Neural cell (in vitro differentiated cells): ENCODE measurements at regions not wholly inside any gene's neighbourhood (a gene's known extent, or its start where the extent isn't known, plus 50 kb on each side); places are given as distances from the start of the nearest gene placed in this dataset.

Source experiments
- H2AFZ ChIP-seq: fragments of 200-600, 300-800 bp; sonication (generic), shearing (Covaris generic); 2 replicates; pipeline ENCODE4 v1.6.0; 2014; ENCODE audit warnings: low read depth, mild to moderate bottlenecking, antibody characterized with exemption, low read length, moderate library complexity
- H3F3A ChIP-seq: fragments of 200-600 bp; shearing (Covaris generic); 2 replicates; pipeline ENCODE4 v1.6.1; 2016; ENCODE audit warnings: mild to moderate bottlenecking, moderate library complexity, mixed read lengths, antibody characterized with exemption, low read length; ENCODE audit not compliant: insufficient read depth, poor library complexity, severe bottlenecking
- H3K27ac ChIP-seq: fragments of 200-600, 300-800 bp; sonication (generic), shearing (Covaris generic); 2 replicates; pipeline ENCODE4 v1.5.1; 2014; ENCODE audit warnings: mild to moderate bottlenecking, low read length, moderate library complexity
- H3K27me3 ChIP-seq: fragments of 300-800, 200-600 bp; sonication (generic), shearing (Covaris generic); 2 replicates; pipeline ENCODE4 v1.6.0; 2014; ENCODE audit warnings: mild to moderate bottlenecking, low read depth, low read length, moderate library complexity; ENCODE audit not compliant: insufficient read depth
- H3K36me3 ChIP-seq: fragments of 300-800, 200-600 bp; sonication (generic), shearing (Covaris generic); 2 replicates; pipeline ENCODE4 v1.5.1; 2014; ENCODE audit warnings: mild to moderate bottlenecking, antibody characterized with exemption, low read length, moderate library complexity; ENCODE audit not compliant: insufficient read depth
- H3K4me2 ChIP-seq: fragments of 300-800, 200-600 bp; sonication (generic), shearing (Covaris generic); 2 replicates; pipeline ENCODE4 v1.6.0; 2014; ENCODE audit warnings: mild to moderate bottlenecking, low read length
- H3K4me3 ChIP-seq: fragments of 300-800, 200-600 bp; sonication (generic), shearing (Covaris generic); 2 replicates; pipeline ENCODE4 v1.5.1; 2014; ENCODE audit warnings: mild to moderate bottlenecking, low read length, moderate library complexity
- H3K79me2 ChIP-seq: fragments of 200-600 bp; shearing (Covaris generic); replicated peaks from 2 replicates; pipeline ENCODE4 v1.6.0; 2014; ENCODE audit warnings: mild to moderate bottlenecking, low read length, moderate library complexity; ENCODE audit not compliant: insufficient read depth
- H3K9ac ChIP-seq: fragments of 300-800, 200-600 bp; sonication (generic), shearing (Covaris generic); 2 replicates; pipeline ENCODE4 v1.6.1; 2016; ENCODE audit warnings: mild to moderate bottlenecking, low read length, mixed read lengths
- H3K9me2 ChIP-seq: fragments of 200-600 bp; shearing (Covaris generic); 2 replicates; pipeline ENCODE4 v1.6.1; 2016; ENCODE audit warnings: mild to moderate bottlenecking, low read length, mixed read lengths; ENCODE audit not compliant: insufficient read depth
- H3K9me3 ChIP-seq: fragments of 200-600, 300-800 bp; sonication (generic), shearing (Covaris generic); 2 replicates; pipeline ENCODE4 v1.6.1; 2016; ENCODE audit warnings: mild to moderate bottlenecking, mixed run types, low read length, moderate library complexity, mixed read lengths
- H4K20me1 ChIP-seq: fragments of 200-600 bp; shearing (Covaris generic); 2 replicates; pipeline ENCODE4 v1.6.1; 2016; ENCODE audit warnings: mild to moderate bottlenecking, mixed run types; ENCODE audit not compliant: insufficient read depth
- CTCF ChIP-seq: fragments of 450-650 bp; IDR thresholded peaks from 2 replicates; pipeline ENCODE4 v1.5.1; 2014; ENCODE audit warnings: antibody characterized with exemption, mild to moderate bottlenecking, moderate library complexity; ENCODE audit not compliant: poor library complexity, severe bottlenecking
- EP300 ChIP-seq: fragments of 450-650 bp; conservative IDR thresholded peaks from 2 replicates; pipeline ENCODE4 v1.6.1; 2014; ENCODE audit warnings: antibody characterized with exemption, mild to moderate bottlenecking, moderate library complexity; ENCODE audit not compliant: poor library complexity, severe bottlenecking
- EZH2 ChIP-seq: fragments of 200-600, 300-800 bp; shearing (Covaris generic), sonication (generic); IDR thresholded peaks from 2 replicates; pipeline ENCODE4 v1.6.1; 2014; ENCODE audit warnings: antibody characterized with exemption, low read length, borderline replicate concordance, mild to moderate bottlenecking; ENCODE audit not compliant: insufficient read depth, poor library complexity, severe bottlenecking
- MXI1 ChIP-seq: fragments of 450-650 bp; conservative IDR thresholded peaks from 2 replicates; pipeline ENCODE4 v1.6.1; 2014; ENCODE audit warnings: antibody characterized with exemption, mild to moderate bottlenecking; ENCODE audit not compliant: poor library complexity, severe bottlenecking
- POLR2AphosphoS5 ChIP-seq: IDR thresholded peaks from 2 replicates; pipeline ENCODE4 v1.6.1; 2012
- RAD21 ChIP-seq: fragments of 450-650 bp; conservative IDR thresholded peaks from 2 replicates; pipeline ENCODE4 v1.6.1; 2014; ENCODE audit warnings: antibody characterized with exemption, mild to moderate bottlenecking, moderate library complexity
- REST ChIP-seq: IDR thresholded peaks from 2 replicates; pipeline ENCODE4 v1.6.1; 2012; ENCODE audit warnings: borderline replicate concordance
- SMC3 ChIP-seq: fragments of 450-650 bp; conservative IDR thresholded peaks from 2 replicates; pipeline ENCODE4 v1.6.1; 2014; ENCODE audit warnings: antibody characterized with exemption, mild to moderate bottlenecking, moderate library complexity; ENCODE audit not compliant: poor library complexity
- TAF1 ChIP-seq: IDR thresholded peaks from 2 replicates; pipeline ENCODE4 v1.6.1; 2012; ENCODE audit warnings: low read depth

- Histone ChIP-seq H3K27ac (no peak overlapping the region), H3K9ac (no peak overlapping the region), H3K4me2 (no peak overlapping the region), H4K20me1 (no peaks in the 10 kb centered on the region), H3F3A (no peaks in the 10 kb centered on the region), H3K27me3 (no peaks in the 10 kb centered on the region), H3K79me2 (no peaks in the 10 kb centered on the region), H3K4me3 (no peak overlapping the region), H3K9me2 (no peaks in the 10 kb centered on the region), H3K36me3 (no peaks in the 10 kb centered on the region), H2AFZ (no peak overlapping the region), H3K9me3 (no peaks in the 10 kb centered on the region)
- no peak for TF ChIP-seq EP300
- TF ChIP-seq MXI1 = no peak
- TF ChIP-seq CTCF = no peak
- no peak for TF ChIP-seq POLR2AphosphoS5
- TF ChIP-seq RAD21 = no peak
- TF ChIP-seq REST = no peak
- TF ChIP-seq TAF1 = no peak
- no peak for TF ChIP-seq SMC3
- no peak for TF ChIP-seq EZH2
These were observed 446.3 kb upstream of the NCAM2 start for GRCh38 chr21:20551939-20552338.

GRCh38 chr21:20554785-20555184, 443.4 kb upstream of the NCAM2 start:
- H2AFZ ChIP-seq = no peak overlapping the region

More at GRCh38 chr21:20554785-20555184, 443.4 kb upstream of the NCAM2 start:
- Histone ChIP-seq H3K9me2 (no peaks in the 10 kb centered on the region), H3K27me3 (no peaks in the 10 kb centered on the region), H4K20me1 (no peaks in the 10 kb centered on the region), H3K27ac (no peak overlapping the region), H3K4me3 (no peak overlapping the region), H3K9ac (no peak overlapping the region), H3F3A (no peaks in the 10 kb centered on the region), H3K9me3 (no peaks in the 10 kb centered on the region), H3K79me2 (no peaks in the 10 kb centered on the region), H3K4me2 (no peak overlapping the region), H3K36me3 (no peaks in the 10 kb centered on the region)
- TF ChIP-seq CTCF (no peak), REST (no peak), RAD21 (no peak), SMC3 (no peak), MXI1 (no peak), POLR2AphosphoS5 (no peak), TAF1 (no peak), EZH2 (no peak), EP300 (no peak)
